HG02938 (cell line): ENCODE measurements at regions not wholly inside any gene's neighbourhood (a gene's known extent, or its start where the extent isn't known, plus 50 kb on each side); places are given as distances from the start of the nearest gene placed in this dataset.

ENCODE experiments used
- ATAC-seq: cut with Tn5 transposase; IDR thresholded peaks from one replicate; pipeline ENCODE4 v1.9.1; 2021; ENCODE audit warnings: mild to moderate bottlenecking, moderate library complexity; ENCODE audit not compliant: unreplicated experiment

DNA sequence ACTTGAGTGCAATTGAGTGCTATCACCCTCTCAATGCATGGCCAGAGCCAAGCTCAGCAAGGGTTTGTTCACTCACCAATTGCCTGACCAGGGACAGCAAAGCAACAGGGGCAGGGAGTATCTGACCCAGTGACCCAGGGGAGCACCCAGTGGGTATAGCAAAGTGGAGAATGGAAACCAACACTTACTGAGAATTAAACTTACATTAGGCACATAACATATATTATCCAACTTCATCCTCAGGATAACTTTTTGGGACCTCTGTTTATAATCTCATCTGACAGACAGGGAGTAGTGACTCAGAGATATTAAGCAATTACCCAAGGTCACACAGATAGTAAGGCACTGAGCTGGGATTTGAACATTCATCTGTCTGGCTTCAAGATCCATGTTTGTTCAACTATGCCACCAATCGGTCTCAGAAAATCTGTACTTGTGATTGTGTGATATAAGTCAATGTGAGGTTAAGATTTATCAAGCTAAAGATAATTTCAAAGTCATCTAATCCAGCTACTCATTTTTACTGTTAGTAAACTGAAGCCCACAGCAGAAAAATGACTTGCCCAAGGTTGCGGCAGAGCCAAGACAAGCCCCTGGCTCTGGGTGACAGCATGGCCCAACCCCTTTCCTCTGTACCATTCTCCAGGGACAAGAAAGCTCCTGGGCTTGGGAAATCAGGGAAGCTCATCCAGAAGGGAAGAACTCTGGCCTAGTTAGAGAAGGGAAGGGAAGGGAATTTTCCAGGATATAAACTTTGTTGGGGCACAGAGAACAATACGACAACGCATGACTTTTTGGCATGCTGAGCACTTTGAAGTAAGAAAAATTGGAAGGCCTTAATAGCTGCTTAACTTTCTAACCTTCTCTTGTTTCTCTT, 138.0 kb upstream of the SMAD3 start:
- no peak for ATAC-seq

DNA sequence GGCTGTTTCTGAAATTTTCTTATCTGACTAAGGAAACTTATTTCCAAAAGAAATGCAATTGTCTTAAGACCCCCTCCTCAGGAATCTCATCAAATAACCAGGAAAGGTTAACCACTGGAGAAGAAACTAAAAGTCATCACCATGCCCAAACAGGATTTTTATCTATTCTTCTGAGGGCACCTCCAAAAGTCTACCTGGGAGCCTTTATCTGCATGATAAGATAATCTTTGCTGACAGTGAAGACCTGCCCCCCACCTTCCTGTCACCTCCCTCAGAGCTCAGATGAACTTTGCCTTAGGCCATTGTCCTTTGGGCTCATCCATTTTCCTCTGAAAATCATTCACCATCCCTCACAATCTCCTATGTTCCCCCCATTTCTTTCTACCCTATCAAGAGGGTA, 137.3 kb upstream of the SMAD3 start:
- ATAC-seq: no peak

GRCh38 chr15:66928784-66929183, 136.6 kb upstream of the SMAD3 start:
- no peak for ATAC-seq

DNA sequence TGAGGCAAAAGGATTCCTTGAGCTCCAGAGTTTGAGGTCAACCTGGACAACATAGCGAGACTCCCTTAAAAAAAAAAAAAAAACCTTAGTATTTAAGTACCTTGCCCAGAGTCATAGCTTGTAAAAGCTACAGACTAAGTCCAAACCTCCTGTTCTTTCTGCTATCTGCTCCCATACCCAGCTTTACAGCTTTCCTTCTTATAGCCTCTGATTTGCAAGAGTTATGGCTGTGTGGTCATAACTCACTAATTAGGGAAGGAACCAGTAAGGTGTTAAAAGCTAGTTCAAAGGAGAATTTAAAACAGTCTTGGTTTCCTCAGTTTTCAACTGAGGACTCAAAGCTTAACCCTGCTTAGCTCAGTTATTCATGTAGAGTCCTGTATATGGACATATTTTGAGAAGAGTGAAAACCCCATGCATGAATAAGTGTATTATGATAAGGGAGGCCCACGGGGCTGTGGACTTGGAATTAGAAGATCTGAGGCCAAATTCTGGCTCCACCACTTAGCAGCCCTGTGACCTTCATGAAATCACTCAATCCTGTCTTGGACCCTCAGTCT, 135.5 kb upstream of the SMAD3 start:
- ATAC-seq: no peak

DNA sequence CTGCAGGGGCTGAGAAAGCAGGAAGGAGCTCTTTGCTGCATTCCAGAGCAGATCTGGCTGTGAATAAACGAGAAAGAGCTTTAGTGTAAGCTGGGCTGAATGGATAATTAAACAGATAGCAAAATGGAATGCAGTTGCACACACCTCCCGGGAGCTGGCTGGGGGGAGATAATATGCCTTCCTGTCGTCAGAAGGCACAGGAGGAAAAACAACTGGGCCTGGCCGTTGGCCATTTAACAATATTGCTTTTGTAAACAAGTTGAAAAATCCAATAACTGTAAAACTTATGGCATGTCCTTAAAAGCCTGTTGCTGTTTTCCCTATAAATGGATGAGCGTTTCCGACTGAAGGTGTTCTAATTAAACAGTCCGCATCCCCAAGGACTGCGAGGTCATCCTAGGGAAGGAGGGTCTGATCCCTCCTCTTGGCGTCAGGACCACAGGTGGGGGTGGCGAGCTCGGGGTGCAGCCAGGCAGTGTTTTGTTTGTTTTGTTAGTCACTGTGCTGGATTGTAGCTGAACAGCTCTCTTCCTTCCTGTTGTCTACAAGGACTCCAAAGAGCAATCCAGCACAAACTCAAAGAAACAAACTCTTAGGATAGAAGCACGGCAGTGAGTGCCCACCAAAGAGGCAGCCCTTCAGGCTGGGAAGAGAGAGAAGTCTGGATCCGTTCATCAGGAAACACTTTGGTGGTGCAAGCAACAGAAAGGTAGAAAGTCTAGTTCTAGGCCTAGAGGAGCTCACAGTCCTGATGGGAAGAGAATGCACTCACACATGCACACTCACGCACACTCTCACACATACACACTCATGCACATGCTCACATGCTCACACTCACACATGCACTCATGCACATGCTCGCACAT, 133.4 kb upstream of the SMAD3 start:
- no peak for ATAC-seq

DNA sequence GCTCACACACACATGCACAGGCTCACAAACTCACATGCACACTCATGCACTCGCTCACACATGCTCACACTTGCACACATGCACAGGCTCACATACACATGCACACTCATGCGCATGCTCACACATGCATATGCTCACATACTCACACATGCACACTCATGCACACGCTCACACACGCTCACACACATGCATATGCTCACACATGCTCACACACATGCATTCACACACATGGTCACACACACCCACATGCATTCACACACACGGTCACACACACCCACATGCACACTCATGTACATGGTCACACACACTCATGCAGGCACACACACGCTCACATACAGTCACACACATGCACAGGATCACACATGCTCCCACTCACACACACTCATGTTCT, 132.8 kb upstream of the SMAD3 start:
- no peak for ATAC-seq

- no peak for ATAC-seq
These were observed 131.2 kb upstream of the SMAD3 start for GRCh38 chr15:66933932-66934867.

- ATAC-seq: no peak
These were observed 130.4 kb upstream of the SMAD3 start for GRCh38 chr15:66934868-66935520.

DNA sequence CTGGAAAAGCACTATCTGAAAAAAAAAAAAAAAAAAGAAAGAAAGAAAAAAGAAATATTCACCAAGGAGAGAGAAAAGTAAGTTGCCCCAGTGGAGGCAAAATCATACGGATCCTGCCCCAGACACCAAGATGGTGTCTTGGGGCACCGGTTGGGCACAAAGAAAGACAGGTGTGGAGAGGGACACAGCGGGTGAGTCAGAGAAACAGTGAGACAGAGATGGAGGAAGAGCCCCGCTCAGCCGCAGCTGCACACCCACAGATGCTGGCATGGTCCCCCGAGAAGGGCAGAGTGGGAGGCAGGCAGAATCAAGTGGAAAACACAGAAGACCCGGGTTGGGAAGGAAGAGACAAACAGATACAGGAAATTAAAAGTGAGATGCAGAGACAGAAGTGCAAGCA, 129.7 kb upstream of the SMAD3 start:
- no peak for ATAC-seq

DNA sequence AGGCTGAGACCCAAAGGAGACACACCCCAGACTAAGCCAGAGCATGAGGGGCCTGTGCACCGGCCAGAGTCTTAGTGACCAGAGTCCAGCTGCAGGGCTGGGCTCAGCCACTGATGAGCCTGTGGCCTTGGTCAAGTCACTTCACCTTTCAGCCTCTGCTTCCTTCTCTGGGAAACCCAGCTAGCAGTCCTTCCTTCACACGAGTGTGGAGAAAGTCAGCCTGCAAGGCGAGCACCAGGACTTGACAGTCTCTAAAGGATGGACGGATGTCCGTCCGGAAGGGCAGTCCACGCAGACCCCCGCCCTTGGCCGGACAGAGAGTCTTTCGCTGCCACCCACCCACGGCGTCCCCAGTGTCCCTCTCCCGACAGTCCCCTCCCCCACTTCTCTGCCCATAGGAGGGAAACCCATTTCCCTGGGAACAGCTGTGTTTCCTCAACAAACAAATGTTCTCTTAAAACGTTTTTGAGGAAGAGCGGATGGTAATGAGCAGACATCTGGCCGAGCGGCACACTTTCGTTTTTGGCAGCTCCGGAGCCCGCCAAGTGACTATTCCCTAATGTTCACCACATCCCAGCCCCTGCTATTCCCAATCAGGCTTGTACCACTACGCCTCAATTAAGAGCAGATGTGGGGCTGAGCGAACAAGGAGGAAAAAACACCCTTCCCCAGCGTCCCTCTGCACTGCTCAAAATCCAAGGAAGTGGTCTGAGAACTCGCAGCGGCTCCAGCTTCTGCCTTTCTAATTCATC, 129.1 kb upstream of the SMAD3 start:
- no peak for ATAC-seq

GRCh38 chr15:66936861-66937582, 128.4 kb upstream of the SMAD3 start:
- ATAC-seq: no peak

DNA sequence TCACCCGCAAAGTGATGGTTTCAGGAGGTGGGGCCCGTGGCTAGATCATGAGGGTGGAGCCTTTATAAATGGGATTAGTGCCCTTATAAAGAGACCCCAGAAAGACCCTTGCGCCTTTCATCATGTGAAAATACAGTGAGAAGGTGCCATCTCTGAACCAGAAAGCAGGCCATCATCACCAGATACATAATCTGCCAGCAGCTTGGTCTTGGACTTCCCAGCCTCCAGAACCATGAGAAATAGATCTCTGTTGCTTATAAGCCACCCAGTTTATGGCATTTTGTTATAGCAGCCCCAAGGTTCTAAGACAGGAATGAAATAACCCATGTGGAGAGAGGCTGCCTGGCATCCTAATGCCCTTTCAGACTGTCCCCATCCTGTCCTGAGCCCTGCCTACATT, 127.8 kb upstream of the SMAD3 start:
- ATAC-seq: no peak

GRCh38 chr15:66938114-66938830, 127.1 kb upstream of the SMAD3 start:
- no peak for ATAC-seq

DNA sequence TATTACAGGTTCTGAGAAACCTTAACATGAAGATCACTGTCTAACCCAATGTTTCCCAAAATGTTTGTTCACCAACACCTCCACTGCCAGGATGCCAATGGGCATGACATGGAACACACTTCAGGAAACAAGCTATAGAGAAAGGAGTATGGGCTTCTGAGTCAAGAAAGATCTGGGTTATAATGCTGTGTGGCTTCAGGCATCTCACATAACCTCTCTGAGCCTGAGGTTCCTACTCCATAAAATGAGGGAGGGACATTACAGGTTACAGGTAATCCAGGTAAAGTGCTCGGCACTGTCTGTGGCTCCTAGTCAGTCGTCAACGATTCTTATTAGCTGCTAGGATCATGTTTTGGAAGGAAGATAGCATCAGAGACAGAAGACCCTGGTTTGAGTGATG, 126.4 kb upstream of the SMAD3 start:
- ATAC-seq: no peak

- ATAC-seq: no peak
These were observed 125.9 kb upstream of the SMAD3 start for GRCh38 chr15:66939451-66940023.

GRCh38 chr15:66940368-66940767, 125.0 kb upstream of the SMAD3 start:
- peak; percentile 76 for ATAC-seq

DNA sequence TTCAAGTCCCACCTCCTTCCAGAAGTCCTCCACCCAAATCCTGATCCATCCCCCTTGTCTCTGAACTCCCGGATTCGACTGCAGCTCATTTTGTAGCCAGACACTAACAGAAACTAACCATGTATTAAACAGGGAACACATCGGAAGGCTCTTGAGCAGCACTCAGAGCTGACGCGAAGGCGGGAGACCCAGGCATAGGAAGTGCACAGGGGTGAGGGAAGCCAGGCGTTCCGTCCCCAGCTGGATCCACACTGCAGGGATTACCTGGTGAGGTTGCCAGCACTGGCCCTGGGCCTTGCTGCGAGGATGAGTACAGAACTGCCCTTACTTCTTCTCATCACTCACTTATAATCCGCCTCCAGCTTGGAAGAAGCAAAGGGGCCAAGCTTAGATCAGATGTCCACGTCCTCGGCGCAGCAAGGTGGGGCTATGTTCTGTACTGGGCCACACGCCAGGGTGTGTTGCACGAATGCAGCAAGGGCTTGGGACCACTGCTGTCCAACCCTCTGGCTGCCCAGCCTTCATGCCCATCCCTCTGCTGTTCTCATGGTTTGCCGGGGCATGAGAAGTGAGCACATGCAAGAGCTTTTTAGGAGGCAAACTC, 124.2 kb upstream of the SMAD3 start:
- no peak for ATAC-seq
